ENCODE measurements at regions not wholly inside any gene's neighbourhood (a gene's known extent, or its start where the extent isn't known, plus 50 kb on each side); places are given as distances from the start of the nearest gene placed in this dataset.
"Not testable (repeated sequence)": the region's sequence is repeated elsewhere in the genome, so short reads cannot be mapped to it uniquely, and the experiment has no call there.

- DNase-seq (ENCODE audit: low spot score), result no peak
Measured at GRCh38 chr14:50018201-50018932, 98.0 kb downstream of the VCPKMT start.

- no peak for DNase-seq (ENCODE audit: low spot score)
Measured at GRCh38 chr14:50018933-50019210, 97.5 kb downstream of the VCPKMT start.

GRCh38 chr14:50020184-50020583 lies 96.2 kb downstream of the VCPKMT start:
- DNase-seq (ENCODE audit: low spot score), result no peak

GRCh38 chr14:50020799-50021198 lies 95.6 kb downstream of the VCPKMT start:
- DNase-seq (ENCODE audit: low spot score), result no peak

GRCh38 chr14:50021261-50022031 lies 94.9 kb downstream of the VCPKMT start:
- DNase-seq (ENCODE audit: low spot score), result no peak

- DNase-seq (ENCODE audit: low spot score), result no peak
Measured at GRCh38 chr14:50022661-50023060, 93.7 kb downstream of the VCPKMT start.

- no peak for DNase-seq (ENCODE audit: low spot score)
Measured at GRCh38 chr14:50023671-50024490, 92.5 kb downstream of the VCPKMT start.

- no peak for DNase-seq (ENCODE audit: low spot score)
Measured at GRCh38 chr14:50025073-50025472, 91.3 kb downstream of the VCPKMT start.

GRCh38 chr14:50025776-50026175 lies 90.6 kb downstream of the VCPKMT start:
- no peak for DNase-seq (ENCODE audit: low spot score)

- no peak for DNase-seq (ENCODE audit: low spot score)
Measured at GRCh38 chr14:50026396-50026795, 90.0 kb downstream of the VCPKMT start.

- no peak for DNase-seq (ENCODE audit: low spot score)
Measured at GRCh38 chr14:50027816-50028215, 88.6 kb downstream of the VCPKMT start.

GRCh38 chr14:50028458-50028857 lies 87.9 kb downstream of the VCPKMT start:
- no peak for DNase-seq (ENCODE audit: low spot score)

- DNase-seq (ENCODE audit: low spot score), result no peak
Measured at GRCh38 chr14:50030036-50030435, 86.3 kb downstream of the VCPKMT start.

- DNase-seq (ENCODE audit: low spot score), result not testable (repeated sequence)
Measured at GRCh38 chr14:50030911-50031310, 85.5 kb downstream of the VCPKMT start.

- no peak for DNase-seq (ENCODE audit: low spot score)
Measured at GRCh38 chr14:50031602-50032313, 84.6 kb downstream of the VCPKMT start.

- DNase-seq (ENCODE audit: low spot score), result not testable (repeated sequence)
Measured at GRCh38 chr14:50032462-50033167, 83.8 kb downstream of the VCPKMT start.

- no peak for DNase-seq (ENCODE audit: low spot score)
Measured at GRCh38 chr14:50035214-50035613, 81.2 kb downstream of the VCPKMT start.

- no peak for DNase-seq (ENCODE audit: low spot score)
Measured at GRCh38 chr14:50036211-50036610, 80.2 kb downstream of the VCPKMT start.

- no peak for DNase-seq (ENCODE audit: low spot score)
Measured at GRCh38 chr14:50036637-50037036, 79.7 kb downstream of the VCPKMT start.

- no peak for DNase-seq (ENCODE audit: low spot score)
Measured at GRCh38 chr14:50037240-50037639, 79.1 kb downstream of the VCPKMT start.

GRCh38 chr14:50037852-50038251 lies 78.5 kb downstream of the VCPKMT start:
- DNase-seq (ENCODE audit: low spot score), result no peak

Data from umbilical cord (tissue), 1 donor.